ENCODE measurements at regions not wholly inside any gene's neighbourhood (a gene's known extent, or its start where the extent isn't known, plus 50 kb on each side); places are given as distances from the start of the nearest gene placed in this dataset.

- Histone ChIP-seq H3K27ac (ENCODE audit: low read length) (no peak overlapping the region), H3K4me2 (ENCODE audit: low read depth, low read length) (no peak overlapping the region), H3K79me2 (ENCODE audit: low read length) (no peaks in the 10 kb centered on the region), H2AFZ (ENCODE audit: low read length) (no peak overlapping the region), H4K20me1 (ENCODE audit: insufficient read depth, low read length) (no peaks in the 10 kb centered on the region), H3K4me1 (ENCODE audit: low read length) (no peaks in the 10 kb centered on the region), H3K9me2 (replicated peaks; ENCODE audit: insufficient read depth, low read length) (no peaks in the 10 kb centered on the region), H3F3A (ENCODE audit: insufficient read depth, low read length) (no peaks in the 10 kb centered on the region), H3K9me3 (replicated peaks; ENCODE audit: insufficient read depth, low read length) (no peaks in the 10 kb centered on the region), H3K9ac (ENCODE audit: low read length) (no peak overlapping the region), H3K4me3 (ENCODE audit: low read length) (no peak overlapping the region), H3K27me3 (replicated peaks; ENCODE audit: insufficient read depth, low read length) (peaks cover 82% of the 10 kb centered on the region), H3K36me3 (replicated peaks; ENCODE audit: insufficient read depth, low read length) (no peaks in the 10 kb centered on the region)
- TF ChIP-seq EZH2 (optimal IDR thresholded peaks at IDR 0.05; ENCODE audit: low read depth, low read length) (no peak), CTCF (IDR thresholded peaks at IDR 0.05; ENCODE audit: low read length) (no peak), EZH2phosphoT487 (IDR thresholded peaks at IDR 0.05; ENCODE audit: low read length) (no peak)
- DNase-seq = no peak
Measured at GRCh38 chr19:31591258-31591657, 242.0 kb upstream of the TSHZ3 start.

GRCh38 chr19:31592456-31592855 is 243.2 kb upstream of the TSHZ3 start:
- no peaks in the 10 kb centered on the region for H3K36me3 ChIP-seq (replicated peaks; ENCODE audit: insufficient read depth, low read length)
- H3K27me3 ChIP-seq (replicated peaks; ENCODE audit: insufficient read depth, low read length) = peaks cover 73% of the 10 kb centered on the region
- no peaks in the 10 kb centered on the region for H3K9me3 ChIP-seq (replicated peaks; ENCODE audit: insufficient read depth, low read length)
- no peak overlapping the region for H2AFZ ChIP-seq (ENCODE audit: low read length)
- no peak overlapping the region for H3K4me2 ChIP-seq (ENCODE audit: low read depth, low read length)
- H3F3A ChIP-seq (ENCODE audit: insufficient read depth, low read length) = no peaks in the 10 kb centered on the region
- no peak overlapping the region for H3K27ac ChIP-seq (ENCODE audit: low read length)
- H4K20me1 ChIP-seq (ENCODE audit: insufficient read depth, low read length) = no peaks in the 10 kb centered on the region
- no peak overlapping the region for H3K9ac ChIP-seq (ENCODE audit: low read length)
- TF ChIP-seq CTCF (IDR thresholded peaks at IDR 0.05; ENCODE audit: low read length) (no peak), EZH2phosphoT487 (IDR thresholded peaks at IDR 0.05; ENCODE audit: low read length) (no peak), EZH2 (optimal IDR thresholded peaks at IDR 0.05; ENCODE audit: low read depth, low read length) (no peak)
- H3K79me2 ChIP-seq (ENCODE audit: low read length) = no peaks in the 10 kb centered on the region
- H3K4me3 ChIP-seq (ENCODE audit: low read length) = no peak overlapping the region
- no peak for DNase-seq
- H3K9me2 ChIP-seq (replicated peaks; ENCODE audit: insufficient read depth, low read length) = no peaks in the 10 kb centered on the region
- no peaks in the 10 kb centered on the region for H3K4me1 ChIP-seq (ENCODE audit: low read length)

GRCh38 chr19:31594701-31595100 is 245.5 kb upstream of the TSHZ3 start:
- Histone ChIP-seq H3K79me2 (ENCODE audit: low read length) (no peaks in the 10 kb centered on the region), H3K27me3 (replicated peaks; ENCODE audit: insufficient read depth, low read length) (peaks cover 55% of the 10 kb centered on the region), H3K36me3 (replicated peaks; ENCODE audit: insufficient read depth, low read length) (no peaks in the 10 kb centered on the region), H3K9me2 (replicated peaks; ENCODE audit: insufficient read depth, low read length) (no peaks in the 10 kb centered on the region), H3K4me1 (ENCODE audit: low read length) (no peaks in the 10 kb centered on the region), H3K9ac (ENCODE audit: low read length) (no peak overlapping the region), H3K4me2 (ENCODE audit: low read depth, low read length) (no peak overlapping the region), H4K20me1 (ENCODE audit: insufficient read depth, low read length) (no peaks in the 10 kb centered on the region), H2AFZ (ENCODE audit: low read length) (no peak overlapping the region), H3K27ac (ENCODE audit: low read length) (no peak overlapping the region), H3F3A (ENCODE audit: insufficient read depth, low read length) (no peaks in the 10 kb centered on the region), H3K9me3 (replicated peaks; ENCODE audit: insufficient read depth, low read length) (no peaks in the 10 kb centered on the region), H3K4me3 (ENCODE audit: low read length) (no peak overlapping the region)
- DNase-seq = no peak
- TF ChIP-seq EZH2phosphoT487 (IDR thresholded peaks at IDR 0.05; ENCODE audit: low read length) = no peak
- TF ChIP-seq CTCF (IDR thresholded peaks at IDR 0.05; ENCODE audit: low read length) = no peak
- no peak for TF ChIP-seq EZH2 (optimal IDR thresholded peaks at IDR 0.05; ENCODE audit: low read depth, low read length)

Measured in MM.1S (cell line).